HepG2 (cell line): ENCODE measurements at regions not wholly inside any gene's neighbourhood (a gene's known extent, or its start where the extent isn't known, plus 50 kb on each side); places are given as distances from the start of the nearest gene placed in this dataset.

Experiments used
- BHLHE40 ChIP-seq: IDR thresholded peaks from 2 replicates; pipeline ENCODE4 v1.6.1; 2011; ENCODE audit warnings: low read length, improper control_type of control experiment
- CBFB ChIP-seq: sonication (generic); formaldehyde crosslinking; IDR thresholded peaks from 2 replicates; pipeline ENCODE4 v1.4.0; 2020; ENCODE audit warnings: missing genetic modification reagents
- CTCF ChIP-seq: sonication (generic); formaldehyde crosslinking; IDR thresholded peaks from 2 replicates; pipeline ENCODE4 v1.5.0; 2020; ENCODE audit warnings: mild to moderate bottlenecking, missing genetic modification reagents, moderate library complexity
- EHMT2 ChIP-seq: fragments of 200-600 bp; sonication (generic); IDR thresholded peaks from 2 replicates; pipeline ENCODE4 v1.7.0; 2017; ENCODE audit warnings: antibody characterized with exemption, low read depth, low read length, borderline replicate concordance
- FOXJ3 ChIP-seq: sonication (generic); formaldehyde crosslinking; IDR thresholded peaks from 2 replicates; pipeline ENCODE4 v1.4.0; 2020; ENCODE audit warnings: missing genetic modification reagents, mild to moderate bottlenecking, borderline replicate concordance
- POLR2AphosphoS5 ChIP-seq: IDR thresholded peaks from 2 replicates; pipeline ENCODE4 v1.6.1; 2012; ENCODE audit warnings: low read depth, low read length
- RAD21 ChIP-seq: fragments of 450-650 bp; formaldehyde crosslinking; IDR thresholded peaks from 2 replicates; pipeline ENCODE4 v1.5.0; 2020; ENCODE audit warnings: mild to moderate bottlenecking
- USF2 ChIP-seq, 2 experiments: sonication (generic) in 1 of 2; formaldehyde crosslinking in 1 of 2; IDR thresholded peaks; 2 replicates each; pipeline versions ENCODE4 v1.5.1 to v1.6.1; 2011 to 2020; ENCODE audit warnings: borderline replicate concordance in 1 of 2, low read depth in 1 of 2, low read length in 1 of 2, mild to moderate bottlenecking in 1 of 2, missing genetic modification reagents in 1 of 2, moderate library complexity in 1 of 2
- ZNF121 ChIP-seq: sonication (generic); formaldehyde crosslinking; IDR thresholded peaks from 2 replicates; pipeline ENCODE4 v1.5.0; 2020; ENCODE audit warnings: mild to moderate bottlenecking, missing genetic modification reagents
- ZNF205 ChIP-seq: IDR thresholded peaks from 2 replicates; pipeline ENCODE4 v1.6.1; 2018; ENCODE audit warnings: missing biosample characterization, missing genetic modification reagents

- TF ChIP-seq CTCF (CRISPR knock-in tag) (no peak), FOXJ3 (no peak), ZNF121 (no peak), CBFB (CRISPR knock-in tag) (no peak), ZNF205 (no peak), EHMT2 (no peak), RAD21 (no peak), BHLHE40 (no peak), POLR2AphosphoS5 (no peak), USF2 (IDR thresholded peaks at IDR 0.05; ENCODE audit: low read depth, low read length) (no peak), USF2 (CRISPR knock-in tag; IDR thresholded peaks at IDR 0.05; ENCODE audit: borderline replicate concordance) (no peak)
These were observed 537.8 kb upstream of the BOD1L1 start for GRCh38 chr4:14165222-14165920.
